ENCODE measurements at regions not wholly inside any gene's neighbourhood (a gene's known extent, or its start where the extent isn't known, plus 50 kb on each side); places are given as distances from the start of the nearest gene placed in this dataset.
"Not testable (repeated sequence)": the region's sequence is repeated elsewhere in the genome, so short reads cannot be mapped to it uniquely, and the experiment has no call there.

GRCh38 chr10:31188792-31189406 lies 130.1 kb upstream of the ZEB1 start:
- no peak for DNase-seq

GRCh38 chr10:31190488-31190887 lies 128.5 kb upstream of the ZEB1 start:
- DNase-seq: no peak

GRCh38 chr10:31192475-31192874 lies 126.5 kb upstream of the ZEB1 start:
- DNase-seq: no peak

- DNase-seq: no peak
Measured at GRCh38 chr10:31194986-31195385, 124.0 kb upstream of the ZEB1 start.

DNA sequence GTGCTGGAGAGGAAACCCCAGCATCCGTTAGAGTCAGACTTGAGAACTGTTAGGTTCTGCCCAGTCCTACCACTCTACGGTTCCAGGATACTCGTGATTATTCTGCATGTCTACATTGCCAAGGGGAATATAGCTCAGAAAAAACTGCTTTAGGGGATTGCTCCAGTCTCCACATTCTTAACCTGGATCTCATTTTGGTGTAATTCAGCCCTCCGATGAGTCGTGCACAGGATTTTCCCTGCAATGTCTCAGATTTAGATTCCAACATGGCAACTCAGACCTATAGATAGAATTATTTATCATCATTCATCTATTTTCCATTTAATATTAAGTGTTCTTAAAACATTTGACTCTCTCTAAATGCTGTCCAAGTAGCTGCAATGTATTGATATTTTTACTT lies 121.1 kb upstream of the ZEB1 start:
- no peak for DNase-seq

DNA sequence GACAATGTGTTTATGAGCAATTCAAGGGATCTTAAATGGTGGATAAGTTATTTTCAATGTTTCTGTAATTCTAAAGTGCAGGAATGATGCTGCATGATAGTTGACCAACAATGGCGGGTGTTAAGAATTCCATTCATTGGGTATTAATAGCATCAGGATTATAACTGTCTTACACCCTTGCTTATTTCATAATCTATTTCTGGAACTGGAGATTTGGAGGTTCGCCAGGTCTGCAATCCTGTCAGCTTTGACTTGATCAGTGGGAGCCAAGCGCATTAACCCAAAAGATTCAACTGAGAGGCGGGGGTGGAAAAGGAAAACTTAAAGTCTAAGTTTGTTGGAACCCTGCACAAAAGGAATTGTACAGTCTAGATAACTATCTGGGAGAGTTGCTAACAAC lies 114.9 kb upstream of the ZEB1 start:
- no peak for DNase-seq

GRCh38 chr10:31207636-31208035 lies 111.4 kb upstream of the ZEB1 start:
- no peak for DNase-seq

GRCh38 chr10:31209478-31209877 lies 109.5 kb upstream of the ZEB1 start:
- no peak for DNase-seq

DNA sequence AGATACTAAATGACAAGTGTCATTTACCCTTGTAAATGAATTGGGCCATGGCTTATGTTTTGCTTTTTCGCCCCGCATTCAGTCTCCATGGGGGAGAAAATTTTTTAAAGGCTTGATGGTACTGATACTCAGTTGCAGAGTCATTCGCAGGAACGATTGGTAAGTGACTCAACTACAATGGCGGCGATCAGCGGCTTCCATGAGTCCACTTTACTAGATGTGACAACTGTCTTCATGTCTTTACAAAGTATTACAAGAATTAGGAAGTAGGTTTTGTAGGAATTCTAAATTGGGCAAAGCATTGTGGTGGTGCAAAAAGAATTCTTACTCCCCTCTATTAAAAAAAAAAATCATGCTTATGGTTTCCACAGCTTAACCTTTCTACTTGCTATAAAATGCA lies 108.8 kb upstream of the ZEB1 start:
- DNase-seq: no peak

DNA sequence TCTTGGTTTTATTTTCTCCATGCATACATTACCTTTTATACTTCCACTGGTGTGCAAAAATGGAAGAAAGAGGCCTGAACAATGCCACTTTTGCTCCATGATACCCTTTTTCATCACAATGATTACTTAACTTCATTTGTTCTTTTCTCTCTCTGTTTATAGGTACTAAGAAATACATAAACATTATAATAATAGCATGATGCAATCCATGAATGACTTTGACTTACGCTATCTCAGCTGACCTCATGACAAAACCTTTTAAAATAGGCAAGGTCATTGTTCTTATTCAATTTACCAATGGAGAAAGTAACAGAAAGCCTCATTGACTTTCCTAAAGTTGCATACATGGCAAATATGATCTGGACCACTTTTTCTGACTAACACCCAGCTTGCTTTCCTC lies 105.1 kb upstream of the ZEB1 start:
- DNase-seq: no peak

- no peak for DNase-seq
Measured at GRCh38 chr10:31215052-31215451, 104.0 kb upstream of the ZEB1 start.

GRCh38 chr10:31219306-31219705 lies 99.7 kb upstream of the ZEB1 start:
- DNase-seq: no peak

- not testable (repeated sequence) for DNase-seq
Measured at GRCh38 chr10:31228780-31229179, 90.2 kb upstream of the ZEB1 start.

DNA sequence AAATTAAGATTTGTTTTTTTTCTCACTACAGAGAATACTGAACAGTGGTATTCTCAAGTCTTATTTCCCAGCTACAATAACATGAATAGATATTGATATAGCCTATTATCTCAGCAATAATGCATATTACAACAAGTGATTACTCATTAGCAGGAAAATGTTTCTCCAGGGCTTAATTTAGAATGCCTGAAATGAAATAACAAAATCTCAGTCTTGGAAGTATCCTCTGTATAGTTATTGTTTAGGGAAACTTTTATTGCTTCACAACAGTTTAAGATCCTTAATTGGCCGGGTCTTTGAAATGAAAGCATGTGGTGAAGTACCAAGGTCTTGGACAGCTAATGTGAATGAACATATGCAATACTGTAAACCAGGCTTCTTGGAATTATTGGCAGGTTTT lies 79.1 kb upstream of the ZEB1 start:
- DNase-seq: no peak

- peak; percentile 30 to 36 for DNase-seq
Measured at GRCh38 chr10:31242902-31243301, 76.1 kb upstream of the ZEB1 start.

DNA sequence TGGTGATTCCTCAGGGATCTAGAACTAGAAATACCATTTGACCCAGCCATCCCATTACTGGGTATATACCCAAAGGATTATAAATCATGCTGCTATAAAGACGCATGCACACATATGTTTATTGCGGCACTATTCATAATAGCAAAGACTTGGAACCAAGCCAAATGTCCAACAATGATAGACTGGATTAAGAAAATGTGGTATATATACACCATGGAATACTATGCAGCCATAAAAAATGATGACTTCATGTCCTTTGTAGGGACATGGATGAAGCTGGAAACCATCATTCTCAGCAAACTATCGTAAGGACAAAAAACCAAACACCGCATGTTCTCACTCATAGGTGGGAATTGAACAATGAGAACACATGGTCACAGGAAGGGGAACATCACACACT lies 67.9 kb upstream of the ZEB1 start:
- not testable (repeated sequence) for DNase-seq

DNA sequence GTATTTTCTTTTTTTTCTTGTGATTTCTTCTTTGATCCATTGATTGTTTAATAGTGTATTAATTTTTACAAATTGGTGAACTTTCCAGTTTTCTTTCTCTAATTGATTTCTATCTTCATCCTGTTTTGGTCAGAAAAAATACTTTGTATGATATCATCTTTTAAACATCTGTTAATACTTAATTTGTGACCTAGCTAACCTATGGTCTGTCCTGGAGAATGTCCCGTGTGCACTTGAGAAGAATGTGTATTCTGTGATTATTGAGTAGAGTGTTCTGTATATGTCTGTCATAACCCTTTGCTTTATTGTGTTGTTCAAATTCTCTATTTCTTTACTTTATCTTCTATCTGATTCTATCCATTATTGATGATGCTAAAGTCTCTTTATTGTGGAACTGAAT lies 65.8 kb upstream of the ZEB1 start:
- no peak for DNase-seq

GRCh38 chr10:31261511-31262311 lies 57.3 kb upstream of the ZEB1 start:
- no peak for DNase-seq

GRCh38 chr10:31262672-31263071 lies 56.3 kb upstream of the ZEB1 start:
- no peak for DNase-seq

- DNase-seq: no peak
Measured at GRCh38 chr10:31263903-31264302, 55.1 kb upstream of the ZEB1 start.

- no peak for DNase-seq
Measured at GRCh38 chr10:31268444-31269303, 50.3 kb upstream of the ZEB1 start.
